Mucosa of descending colon (tissue), 3 donors: ENCODE measurements at regions not wholly inside any gene's neighbourhood (a gene's known extent, or its start where the extent isn't known, plus 50 kb on each side); places are given as distances from the start of the nearest gene placed in this dataset.

Experiments
- ATAC-seq: fragments of 200-7000 bp; cut with Tn5 transposase; one replicate; pipeline ENCODE4 v1.9.1; 2020; ENCODE audit warnings: mild to moderate bottlenecking, moderate library complexity
- DNase-seq, 3 donors: peaks; one replicate each; pipeline ENCODE4 v3.0.0-alpha.2; 2020
- H3K36me3 ChIP-seq: fragments of 200-600 bp; one replicate; pipeline ENCODE4 v1.8.0; 2021; ENCODE audit warnings: low read depth, mild to moderate bottlenecking
- H3K4me1 ChIP-seq: fragments of 200-600 bp; one replicate; pipeline ENCODE4 v1.8.0; 2021; ENCODE audit warnings: low read depth, mild to moderate bottlenecking
- H3K4me3 ChIP-seq: fragments of 200-600 bp; one replicate; pipeline ENCODE4 v1.8.0; 2021; ENCODE audit warnings: mild to moderate bottlenecking
- H3K9me3 ChIP-seq: fragments of 200-600 bp; one replicate; pipeline ENCODE4 v1.8.0; 2021; ENCODE audit warnings: mild to moderate bottlenecking
- CTCF ChIP-seq: fragments of 200-600 bp; IDR thresholded peaks from one replicate; pipeline ENCODE4 v1.8.0; 2022; ENCODE audit warnings: antibody characterized with exemption, mild to moderate bottlenecking
- intact Hi-C, 2 donors: fragments of 100-400 bp; cut with DNase I in 1 of 2; cut with micrococcal nuclease in 1 of 2; formaldehyde crosslinking; loops; one replicate each; pipeline versions ENCODE4 v1.11.0 to v1.11.1; 2022; cut with DNase I, micrococcal nuclease
- donor health status: DM: no; HTN: no; CAD: no; lungs with moderate emphysema.
- donor health status: DM: no; HTN: no; CAD: no.
- donor health status: DM: no; HTN: yes; CAD: no.

DNA sequence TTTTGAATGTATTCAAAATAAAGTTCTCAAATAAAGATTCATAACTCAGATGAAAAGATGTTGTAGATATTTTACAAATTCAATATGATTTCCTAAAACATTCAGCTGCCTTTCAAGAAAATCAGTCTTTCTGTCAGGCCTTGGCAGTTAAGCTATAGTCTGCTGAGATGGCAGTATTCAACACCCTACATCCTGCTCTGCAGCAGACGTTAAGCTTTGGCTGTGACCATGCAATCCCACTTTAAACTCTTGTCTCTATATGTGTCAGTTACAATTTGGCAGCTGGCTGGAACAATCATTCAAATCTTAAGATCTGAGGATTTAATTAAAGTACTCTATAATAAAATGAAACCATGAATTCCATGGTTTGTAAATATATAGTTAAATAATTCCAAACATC, 567.3 kb upstream of the ZNF804A start:
- ATAC-seq (no peak), DNase-seq (no peak)
- no peaks in the 10 kb centered on the region for H3K4me1 ChIP-seq
- no peaks in the 10 kb centered on the region for H3K9me3 ChIP-seq
- H3K36me3 ChIP-seq: no peaks in the 10 kb centered on the region
- no peak overlapping the region for H3K4me3 ChIP-seq
- intact Hi-C loops: no loop called here
- no peak for TF ChIP-seq CTCF

DNA sequence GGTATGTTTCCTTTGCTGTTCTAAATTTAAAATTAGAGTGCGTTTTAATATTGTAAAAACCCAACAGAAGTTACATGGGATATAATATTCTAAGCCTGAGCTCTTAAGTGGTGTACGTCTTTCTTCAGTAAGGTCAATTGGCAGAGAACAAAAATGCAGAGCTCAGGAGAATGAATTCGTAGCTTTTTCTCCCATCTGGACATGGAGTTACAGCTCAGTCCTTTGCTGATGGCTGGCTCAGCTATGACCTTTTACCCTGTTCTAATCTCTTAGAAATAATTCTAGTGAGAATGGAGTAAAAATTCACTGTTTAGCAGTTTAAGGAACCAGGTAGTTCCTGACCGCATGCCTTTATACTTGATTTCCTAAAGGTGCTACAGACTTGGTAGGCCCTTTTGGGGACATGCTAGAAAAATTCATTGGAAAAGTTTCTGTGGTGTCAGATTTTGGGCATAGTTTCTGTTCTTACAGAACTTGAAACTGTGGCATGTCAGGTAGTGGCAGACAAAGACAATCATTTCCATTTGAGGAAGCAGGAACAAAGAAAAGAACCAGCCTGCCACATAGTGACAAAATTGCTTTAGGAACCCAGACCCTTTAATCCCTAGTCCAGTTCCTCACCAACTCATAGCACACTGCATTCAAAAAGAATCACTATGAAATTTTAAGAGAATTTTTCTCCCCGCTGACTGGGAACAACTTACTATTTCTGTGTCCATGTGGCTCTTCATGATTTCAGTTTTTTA, 566.8 kb upstream of the ZNF804A start:
- peak; percentile 56 for ATAC-seq
- Histone ChIP-seq H3K4me3 (no peak overlapping the region), H3K36me3 (no peaks in the 10 kb centered on the region), H3K9me3 (no peaks in the 10 kb centered on the region), H3K4me1 (no peaks in the 10 kb centered on the region)
- peak in 1 of 3 donors; percentile 18 for DNase-seq
- no peak for TF ChIP-seq CTCF
- intact Hi-C loops: no loop called here

DNA sequence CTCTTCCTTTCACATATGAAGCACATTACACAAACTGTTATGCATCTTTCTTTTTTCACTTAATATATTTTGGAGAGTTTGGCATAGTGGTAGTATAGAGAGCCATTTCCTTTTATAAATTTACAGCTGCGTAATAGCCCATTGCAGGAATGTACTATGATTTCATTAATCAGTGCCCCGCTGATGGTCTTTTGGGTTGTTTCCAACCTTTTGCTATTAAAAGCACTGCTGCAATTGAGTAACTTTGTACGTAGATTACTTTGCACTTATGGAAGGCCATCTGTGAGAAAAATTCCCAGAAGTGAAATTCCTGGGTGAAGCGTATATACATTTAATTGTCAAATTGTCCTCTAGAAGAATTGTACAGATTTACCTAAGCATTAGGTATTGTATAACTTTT, 565.3 kb upstream of the ZNF804A start:
- no peaks in the 10 kb centered on the region for H3K36me3 ChIP-seq
- no peak for TF ChIP-seq CTCF
- ATAC-seq (no peak), DNase-seq (no peak)
- H3K9me3 ChIP-seq: no peaks in the 10 kb centered on the region
- H3K4me1 ChIP-seq: no peaks in the 10 kb centered on the region
- intact Hi-C loops: no loop called here
- no peak overlapping the region for H3K4me3 ChIP-seq

GRCh38 chr2:184037273-184037672, 561.1 kb upstream of the ZNF804A start:
- no peaks in the 10 kb centered on the region for H3K36me3 ChIP-seq
- no peaks in the 10 kb centered on the region for H3K4me1 ChIP-seq
- no peak for ATAC-seq
- H3K9me3 ChIP-seq: no peaks in the 10 kb centered on the region
- TF ChIP-seq CTCF: no peak
- intact Hi-C loops: no loop called here
- H3K4me3 ChIP-seq: no peak overlapping the region
- no peak for DNase-seq

GRCh38 chr2:184039493-184039892, 558.8 kb upstream of the ZNF804A start:
- ATAC-seq: no peak
- no peak overlapping the region for H3K4me3 ChIP-seq
- intact Hi-C loops: no loop called here
- H3K36me3 ChIP-seq: no peaks in the 10 kb centered on the region
- no peak for DNase-seq
- H3K9me3 ChIP-seq: no peaks in the 10 kb centered on the region
- no peak for TF ChIP-seq CTCF
- H3K4me1 ChIP-seq: no peaks in the 10 kb centered on the region

DNA sequence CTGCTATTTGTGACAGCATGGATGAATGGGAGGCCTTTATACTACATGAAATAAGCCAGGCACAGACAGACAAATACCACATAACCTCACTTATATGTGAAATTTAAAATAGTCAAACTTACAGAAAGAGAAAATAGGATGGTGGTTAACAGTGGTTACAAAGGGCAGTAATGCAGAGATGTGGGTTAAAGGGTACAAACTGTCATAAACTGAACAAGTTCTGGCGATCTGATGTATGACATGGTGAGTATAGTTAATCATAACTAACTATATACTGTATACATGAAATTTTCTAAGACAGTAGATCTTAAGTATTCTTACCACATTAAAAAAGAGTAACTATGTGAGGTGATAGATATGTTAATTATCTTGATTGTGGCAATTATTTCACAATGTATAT, 558.1 kb upstream of the ZNF804A start:
- TF ChIP-seq CTCF: no peak

More for the DNA sequence above, 558.1 kb upstream of the ZNF804A start:
- Histone ChIP-seq H3K9me3 (no peaks in the 10 kb centered on the region), H3K4me3 (no peak overlapping the region), H3K36me3 (no peaks in the 10 kb centered on the region), H3K4me1 (no peaks in the 10 kb centered on the region)
- peak; percentile 73 for ATAC-seq
- intact Hi-C loops: no loop called here
- DNase-seq: no peak
